Testis (tissue), 2 donors: ENCODE measurements at regions not wholly inside any gene's neighbourhood (a gene's known extent, or its start where the extent isn't known, plus 50 kb on each side); places are given as distances from the start of the nearest gene placed in this dataset.

ENCODE experiments used
- CTCF ChIP-seq, 3 experiments: fragments of 450-650 bp in 2 of 3; fragments of 200-600 bp in 1 of 3; sonication (generic) in 1 of 3; IDR thresholded peaks; one replicate each; pipeline ENCODE4 v1.5.1; 2016 to 2019; ENCODE audit warnings: antibody characterized with exemption in 3 of 3, mild to moderate bottlenecking in 2 of 3, moderate library complexity in 1 of 3
- POLR2A ChIP-seq: fragments of 450-650 bp; IDR thresholded peaks from one replicate; pipeline ENCODE4 v1.6.1; 2017; ENCODE audit warnings: antibody characterized with exemption, mild to moderate bottlenecking, moderate library complexity

- TF ChIP-seq CTCF (IDR thresholded peaks at IDR 0.05) (no peak), POLR2A (no peak)
These were observed 166.2 kb downstream of the INHBB start for GRCh38 chr2:120511947-120512710.
